ENCODE measurements at regions not wholly inside any gene's neighbourhood (a gene's known extent, or its start where the extent isn't known, plus 50 kb on each side); places are given as distances from the start of the nearest gene placed in this dataset.

GRCh38 chr2:199524689-199525574, 67.2 kb upstream of the SATB2 start (continued):
- TF ChIP-seq, protein P1, sequence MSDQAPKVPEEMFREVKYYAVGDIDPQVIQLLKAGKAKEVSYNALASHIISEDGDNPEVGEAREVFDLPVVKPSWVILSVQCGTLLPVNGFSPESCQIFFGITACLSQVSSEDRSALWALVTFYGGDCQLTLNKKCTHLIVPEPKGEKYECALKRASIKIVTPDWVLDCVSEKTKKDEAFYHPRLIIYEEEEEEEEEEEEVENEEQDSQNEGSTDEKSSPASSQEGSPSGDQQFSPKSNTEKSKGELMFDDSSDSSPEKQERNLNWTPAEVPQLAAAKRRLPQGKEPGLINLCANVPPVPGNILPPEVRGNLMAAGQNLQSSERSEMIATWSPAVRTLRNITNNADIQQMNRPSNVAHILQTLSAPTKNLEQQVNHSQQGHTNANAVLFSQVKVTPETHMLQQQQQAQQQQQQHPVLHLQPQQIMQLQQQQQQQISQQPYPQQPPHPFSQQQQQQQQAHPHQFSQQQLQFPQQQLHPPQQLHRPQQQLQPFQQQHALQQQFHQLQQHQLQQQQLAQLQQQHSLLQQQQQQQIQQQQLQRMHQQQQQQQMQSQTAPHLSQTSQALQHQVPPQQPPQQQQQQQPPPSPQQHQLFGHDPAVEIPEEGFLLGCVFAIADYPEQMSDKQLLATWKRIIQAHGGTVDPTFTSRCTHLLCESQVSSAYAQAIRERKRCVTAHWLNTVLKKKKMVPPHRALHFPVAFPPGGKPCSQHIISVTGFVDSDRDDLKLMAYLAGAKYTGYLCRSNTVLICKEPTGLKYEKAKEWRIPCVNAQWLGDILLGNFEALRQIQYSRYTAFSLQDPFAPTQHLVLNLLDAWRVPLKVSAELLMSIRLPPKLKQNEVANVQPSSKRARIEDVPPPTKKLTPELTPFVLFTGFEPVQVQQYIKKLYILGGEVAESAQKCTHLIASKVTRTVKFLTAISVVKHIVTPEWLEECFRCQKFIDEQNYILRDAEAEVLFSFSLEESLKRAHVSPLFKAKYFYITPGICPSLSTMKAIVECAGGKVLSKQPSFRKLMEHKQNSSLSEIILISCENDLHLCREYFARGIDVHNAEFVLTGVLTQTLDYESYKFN (CRISPR knock-in tag; conservative IDR thresholded peaks at IDR 0.05) = peak; percentile 75
- TF ChIP-seq, protein P2, sequence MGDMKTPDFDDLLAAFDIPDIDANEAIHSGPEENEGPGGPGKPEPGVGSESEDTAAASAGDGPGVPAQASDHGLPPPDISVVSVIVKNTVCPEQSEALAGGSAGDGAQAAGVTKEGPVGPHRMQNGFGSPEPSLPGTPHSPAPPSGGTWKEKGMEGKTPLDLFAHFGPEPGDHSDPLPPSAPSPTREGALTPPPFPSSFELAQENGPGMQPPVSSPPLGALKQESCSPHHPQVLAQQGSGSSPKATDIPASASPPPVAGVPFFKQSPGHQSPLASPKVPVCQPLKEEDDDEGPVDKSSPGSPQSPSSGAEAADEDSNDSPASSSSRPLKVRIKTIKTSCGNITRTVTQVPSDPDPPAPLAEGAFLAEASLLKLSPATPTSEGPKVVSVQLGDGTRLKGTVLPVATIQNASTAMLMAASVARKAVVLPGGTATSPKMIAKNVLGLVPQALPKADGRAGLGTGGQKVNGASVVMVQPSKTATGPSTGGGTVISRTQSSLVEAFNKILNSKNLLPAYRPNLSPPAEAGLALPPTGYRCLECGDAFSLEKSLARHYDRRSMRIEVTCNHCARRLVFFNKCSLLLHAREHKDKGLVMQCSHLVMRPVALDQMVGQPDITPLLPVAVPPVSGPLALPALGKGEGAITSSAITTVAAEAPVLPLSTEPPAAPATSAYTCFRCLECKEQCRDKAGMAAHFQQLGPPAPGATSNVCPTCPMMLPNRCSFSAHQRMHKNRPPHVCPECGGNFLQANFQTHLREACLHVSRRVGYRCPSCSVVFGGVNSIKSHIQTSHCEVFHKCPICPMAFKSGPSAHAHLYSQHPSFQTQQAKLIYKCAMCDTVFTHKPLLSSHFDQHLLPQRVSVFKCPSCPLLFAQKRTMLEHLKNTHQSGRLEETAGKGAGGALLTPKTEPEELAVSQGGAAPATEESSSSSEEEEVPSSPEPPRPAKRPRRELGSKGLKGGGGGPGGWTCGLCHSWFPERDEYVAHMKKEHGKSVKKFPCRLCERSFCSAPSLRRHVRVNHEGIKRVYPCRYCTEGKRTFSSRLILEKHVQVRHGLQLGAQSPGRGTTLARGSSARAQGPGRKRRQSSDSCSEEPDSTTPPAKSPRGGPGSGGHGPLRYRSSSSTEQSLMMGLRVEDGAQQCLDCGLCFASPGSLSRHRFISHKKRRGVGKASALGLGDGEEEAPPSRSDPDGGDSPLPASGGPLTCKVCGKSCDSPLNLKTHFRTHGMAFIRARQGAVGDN (CRISPR knock-in tag; IDR thresholded peaks at IDR 0.05) = no peak
- TF ChIP-seq, protein P3, sequence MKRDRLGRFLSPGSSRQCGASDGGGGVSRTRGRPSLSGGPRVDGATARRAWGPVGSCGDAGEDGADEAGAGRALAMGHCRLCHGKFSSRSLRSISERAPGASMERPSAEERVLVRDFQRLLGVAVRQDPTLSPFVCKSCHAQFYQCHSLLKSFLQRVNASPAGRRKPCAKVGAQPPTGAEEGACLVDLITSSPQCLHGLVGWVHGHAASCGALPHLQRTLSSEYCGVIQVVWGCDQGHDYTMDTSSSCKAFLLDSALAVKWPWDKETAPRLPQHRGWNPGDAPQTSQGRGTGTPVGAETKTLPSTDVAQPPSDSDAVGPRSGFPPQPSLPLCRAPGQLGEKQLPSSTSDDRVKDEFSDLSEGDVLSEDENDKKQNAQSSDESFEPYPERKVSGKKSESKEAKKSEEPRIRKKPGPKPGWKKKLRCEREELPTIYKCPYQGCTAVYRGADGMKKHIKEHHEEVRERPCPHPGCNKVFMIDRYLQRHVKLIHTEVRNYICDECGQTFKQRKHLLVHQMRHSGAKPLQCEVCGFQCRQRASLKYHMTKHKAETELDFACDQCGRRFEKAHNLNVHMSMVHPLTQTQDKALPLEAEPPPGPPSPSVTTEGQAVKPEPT (CRISPR knock-in tag; IDR thresholded peaks at IDR 0.05; ENCODE audit: low read depth) = no peak
- TF ChIP-seq FOSL2 (CRISPR knock-in tag; IDR thresholded peaks at IDR 0.05) = 0 out of 2 replicates have a peak, but pooled peaks have one; percentile 35
- no peak for TF ChIP-seq ZNF44 (CRISPR knock-in tag; IDR thresholded peaks at IDR 0.05)
- TF ChIP-seq PCBP1 (IDR thresholded peaks at IDR 0.05; ENCODE audit: borderline replicate concordance, low read depth, low read length) = no peak
- TF ChIP-seq, protein P4, sequence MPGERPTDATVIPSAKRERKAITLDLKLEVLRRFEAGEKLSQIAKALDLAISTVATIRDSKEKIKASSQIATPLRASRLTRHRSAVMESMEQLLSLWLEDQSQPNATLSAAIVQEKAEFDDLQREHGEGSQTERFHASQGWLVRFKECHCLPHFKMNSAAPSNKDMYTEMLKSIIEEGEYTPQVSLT (CRISPR knock-in tag; IDR thresholded peaks at IDR 0.05; ENCODE audit: borderline replicate concordance, low read depth) = no peak
- no peak for TF ChIP-seq ZNF510 (CRISPR knock-in tag; IDR thresholded peaks at IDR 0.05; ENCODE audit: low read depth)
- no peak for TF ChIP-seq ATF6 (CRISPR knock-in tag; conservative IDR thresholded peaks at IDR 0.05)
- TF ChIP-seq ZNF776 (CRISPR knock-in tag; IDR thresholded peaks at IDR 0.05) = no peak
- TF ChIP-seq ZSCAN29 (CRISPR knock-in tag; conservative IDR thresholded peaks at IDR 0.05) = peak; percentile 82; the same call in 1 of the 2 replicates
- peak; percentile 54; the same call in 1 of the 2 replicates for TF ChIP-seq HOMEZ (CRISPR knock-in tag; IDR thresholded peaks at IDR 0.05; ENCODE audit: low read depth)
- peak; percentile 58; the same call in 1 of the 2 replicates for TF ChIP-seq TRIM24 (CRISPR knock-in tag; IDR thresholded peaks at IDR 0.05)
